GM19452 (cell line): ENCODE measurements at regions not wholly inside any gene's neighbourhood (a gene's known extent, or its start where the extent isn't known, plus 50 kb on each side); places are given as distances from the start of the nearest gene placed in this dataset.
A peak's percentile ranks its signal among the peaks of the same experiment; 100 is the strongest.

Experiments
- ATAC-seq: cut with Tn5 transposase; IDR thresholded peaks from one replicate; pipeline ENCODE4 v1.9.1; 2021; ENCODE audit not compliant: unreplicated experiment

DNA sequence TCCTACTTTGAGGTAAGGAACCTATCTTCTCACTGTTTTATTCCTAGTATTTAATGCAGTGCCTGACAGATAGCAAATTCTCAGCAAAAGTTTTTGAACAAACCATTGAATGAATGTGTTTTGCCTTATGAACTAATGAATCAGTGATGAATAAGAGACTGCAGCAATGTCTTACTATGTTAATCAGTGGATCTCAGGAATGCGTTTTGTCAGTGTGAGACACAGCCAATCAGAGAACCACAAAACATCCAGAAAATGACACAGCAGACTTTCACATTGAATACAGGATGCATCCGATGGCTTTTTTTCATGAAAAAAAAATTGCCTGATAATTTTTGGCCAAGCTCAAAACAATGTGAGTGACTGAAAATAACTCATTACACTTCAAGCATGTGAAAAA lies 270.5 kb downstream of the BMP2 start:
- no peak for ATAC-seq

DNA sequence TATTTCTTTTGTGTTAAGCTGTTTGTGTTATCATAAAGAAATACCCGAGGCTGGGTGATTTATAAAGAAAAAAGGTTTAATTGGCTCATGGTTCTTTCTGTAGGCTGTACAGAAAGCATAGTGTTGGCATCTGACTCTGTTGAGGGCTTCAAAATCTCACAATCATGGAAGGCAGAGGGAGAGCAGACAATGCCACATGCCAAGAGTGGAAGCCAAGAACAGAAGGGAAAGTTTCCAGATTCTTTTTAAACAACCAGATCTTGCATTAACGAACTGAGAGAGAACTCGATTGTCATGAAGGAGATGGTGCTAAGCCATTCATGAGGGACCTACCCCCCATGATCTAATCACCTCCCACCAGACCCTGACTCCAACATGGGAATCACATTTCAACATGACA lies 290.1 kb downstream of the BMP2 start:
- no peak for ATAC-seq

DNA sequence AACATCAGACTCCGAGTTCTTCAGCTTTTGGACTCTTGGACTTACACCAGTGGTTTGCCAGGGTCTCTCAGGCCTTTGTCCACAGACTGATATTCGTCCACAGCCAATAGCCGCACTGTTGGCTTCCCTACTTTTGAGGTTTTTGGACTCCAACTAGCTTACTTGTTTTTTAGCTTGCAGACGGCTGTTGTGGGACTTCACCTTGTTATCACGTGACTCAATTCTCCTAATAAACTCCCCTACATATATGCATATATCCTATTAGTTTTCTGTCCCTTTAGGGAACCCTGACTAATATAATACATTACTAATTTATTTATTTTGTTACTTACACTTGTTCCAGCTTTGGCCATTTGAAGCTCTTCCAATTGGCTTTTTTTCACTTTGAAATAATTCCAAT lies 311.3 kb downstream of the BMP2 start:
- ATAC-seq: no peak

- no peak for ATAC-seq
Measured at GRCh38 chr20:7080472-7080871, 313.0 kb downstream of the BMP2 start.

GRCh38 chr20:7085467-7085866 lies 318.0 kb downstream of the BMP2 start:
- ATAC-seq: no peak

DNA sequence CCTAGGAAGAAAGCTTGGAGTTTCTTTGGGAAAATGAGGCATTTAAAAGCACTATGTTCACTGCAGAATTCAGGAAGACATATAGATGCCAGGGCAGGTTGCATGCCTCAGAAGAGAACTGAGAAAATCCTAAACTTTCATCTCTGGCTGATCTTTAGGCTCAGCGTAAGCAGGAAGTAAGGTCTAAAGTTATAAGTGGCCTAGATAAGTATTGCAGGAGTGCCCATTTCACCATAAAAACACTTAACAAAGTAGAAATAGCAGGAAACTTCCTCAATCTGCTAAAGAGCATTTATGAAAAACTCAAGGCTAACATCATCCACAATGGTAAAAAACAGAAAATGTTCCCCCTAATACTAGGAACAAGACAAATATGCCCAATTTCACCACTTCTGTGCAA lies 320.3 kb downstream of the BMP2 start:
- no peak for ATAC-seq

DNA sequence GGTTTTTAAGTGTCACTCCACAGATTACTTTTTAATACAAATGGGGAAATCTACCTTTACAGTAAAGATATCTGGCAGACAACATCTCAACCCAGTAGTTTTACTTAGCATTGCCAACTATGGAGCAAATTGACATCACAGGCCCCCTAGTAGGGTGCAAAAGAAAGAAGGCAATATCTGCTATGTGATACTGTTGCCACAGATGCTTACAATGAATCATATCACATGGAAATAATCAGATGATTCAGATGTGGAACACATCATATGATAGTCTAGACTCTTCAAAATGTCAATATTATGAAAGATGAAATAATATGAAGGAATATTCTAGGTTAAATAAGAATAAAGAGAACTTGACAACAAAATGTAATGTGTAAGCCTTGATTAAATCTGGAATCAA lies 322.5 kb downstream of the BMP2 start:
- ATAC-seq: no peak

GRCh38 chr20:7090811-7091210 lies 323.3 kb downstream of the BMP2 start:
- no peak for ATAC-seq

GRCh38 chr20:7091655-7092054 lies 324.2 kb downstream of the BMP2 start:
- ATAC-seq: no peak

DNA sequence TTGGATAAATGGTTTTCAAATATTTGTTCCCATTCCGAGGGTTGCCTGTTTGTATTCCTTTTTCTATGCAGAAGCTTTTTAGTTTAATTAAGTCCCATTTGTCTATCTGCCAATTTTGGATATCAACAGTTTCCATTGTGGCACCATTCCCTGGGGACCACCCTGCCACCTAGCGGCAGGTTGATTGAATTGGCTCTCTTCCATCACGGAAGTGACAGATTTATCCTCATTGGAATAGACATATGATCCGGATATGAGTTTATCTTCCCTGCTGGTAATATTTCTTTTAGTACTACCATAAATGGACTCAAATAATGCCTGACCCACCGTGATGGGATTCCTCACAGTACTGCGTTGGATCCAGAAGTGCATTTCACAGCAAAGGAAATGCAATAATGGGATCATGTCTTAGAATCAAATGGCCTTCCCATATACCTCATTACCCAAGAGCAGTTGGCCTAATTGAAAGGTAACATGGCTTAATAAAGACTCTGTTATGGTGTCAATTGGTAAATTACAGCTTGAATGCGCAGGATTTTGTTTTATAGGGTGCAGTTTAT lies 327.0 kb downstream of the BMP2 start:
- ATAC-seq: no peak

DNA sequence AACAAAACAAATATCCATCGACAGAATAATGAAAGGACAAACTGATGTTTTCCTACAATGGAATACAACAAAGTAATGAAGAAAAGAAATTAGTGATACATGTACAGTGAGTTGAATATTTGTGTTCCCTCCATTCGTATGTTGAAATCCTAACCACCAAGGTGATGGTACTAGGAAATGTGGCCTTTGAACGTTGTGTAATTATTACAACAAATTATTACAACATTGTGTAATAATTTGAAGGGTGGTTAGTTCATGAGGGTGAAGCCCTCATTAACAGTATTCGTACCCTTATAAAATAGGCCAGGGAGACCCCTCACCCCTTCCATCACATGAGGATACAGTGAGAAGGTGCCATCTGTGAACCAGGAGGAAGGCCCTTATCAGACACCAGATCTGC lies 339.4 kb downstream of the BMP2 start:
- no peak for ATAC-seq

GRCh38 chr20:7108929-7109328 lies 341.4 kb downstream of the BMP2 start:
- ATAC-seq: no peak

DNA sequence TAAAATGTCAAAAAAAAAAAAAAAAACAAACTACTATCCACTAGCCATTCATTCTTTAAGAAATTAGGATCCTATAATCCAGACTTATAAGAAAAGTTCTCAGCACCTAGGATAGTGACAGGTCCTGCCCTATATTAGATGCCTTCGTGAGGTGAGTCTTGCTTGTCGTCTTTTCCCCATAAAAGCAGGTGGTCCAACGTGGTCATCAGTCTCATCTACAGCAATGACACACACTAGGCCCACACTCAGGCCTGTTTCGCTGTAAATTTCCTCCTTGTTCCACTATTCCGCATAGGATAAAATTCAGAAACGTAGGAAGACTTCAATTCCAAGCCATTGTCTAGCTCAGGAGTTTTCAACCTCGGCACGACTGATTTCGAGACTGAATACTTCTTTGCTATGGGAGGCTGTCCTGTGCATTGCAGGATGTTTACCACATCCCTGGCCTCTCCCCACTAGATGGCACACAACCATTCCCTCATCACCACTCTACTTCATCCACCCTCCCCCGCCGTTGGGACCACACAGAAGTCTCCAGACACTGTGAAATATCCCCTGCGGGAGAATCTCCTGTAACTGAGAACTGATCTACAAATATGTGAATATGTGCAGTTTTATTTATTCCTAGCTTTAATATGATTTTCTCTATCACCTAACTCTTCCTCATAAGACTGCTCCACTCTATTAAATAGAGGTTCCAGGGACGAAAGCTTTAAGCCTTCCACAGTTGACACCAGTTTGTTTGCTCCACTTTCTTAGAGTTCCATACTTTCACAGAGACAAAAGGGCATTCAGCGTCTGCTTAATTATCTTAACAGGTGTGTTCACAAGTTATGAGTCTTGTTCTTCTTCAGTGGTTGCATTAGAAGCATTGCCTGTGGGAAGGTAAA lies 346.3 kb downstream of the BMP2 start:
- ATAC-seq: peak; percentile 82

GRCh38 chr20:7123457-7123856 lies 356.0 kb downstream of the BMP2 start:
- ATAC-seq: no peak

GRCh38 chr20:7124120-7124519 lies 356.6 kb downstream of the BMP2 start:
- ATAC-seq: no peak

- no peak for ATAC-seq
Measured at GRCh38 chr20:7136886-7137285, 369.4 kb downstream of the BMP2 start.

DNA sequence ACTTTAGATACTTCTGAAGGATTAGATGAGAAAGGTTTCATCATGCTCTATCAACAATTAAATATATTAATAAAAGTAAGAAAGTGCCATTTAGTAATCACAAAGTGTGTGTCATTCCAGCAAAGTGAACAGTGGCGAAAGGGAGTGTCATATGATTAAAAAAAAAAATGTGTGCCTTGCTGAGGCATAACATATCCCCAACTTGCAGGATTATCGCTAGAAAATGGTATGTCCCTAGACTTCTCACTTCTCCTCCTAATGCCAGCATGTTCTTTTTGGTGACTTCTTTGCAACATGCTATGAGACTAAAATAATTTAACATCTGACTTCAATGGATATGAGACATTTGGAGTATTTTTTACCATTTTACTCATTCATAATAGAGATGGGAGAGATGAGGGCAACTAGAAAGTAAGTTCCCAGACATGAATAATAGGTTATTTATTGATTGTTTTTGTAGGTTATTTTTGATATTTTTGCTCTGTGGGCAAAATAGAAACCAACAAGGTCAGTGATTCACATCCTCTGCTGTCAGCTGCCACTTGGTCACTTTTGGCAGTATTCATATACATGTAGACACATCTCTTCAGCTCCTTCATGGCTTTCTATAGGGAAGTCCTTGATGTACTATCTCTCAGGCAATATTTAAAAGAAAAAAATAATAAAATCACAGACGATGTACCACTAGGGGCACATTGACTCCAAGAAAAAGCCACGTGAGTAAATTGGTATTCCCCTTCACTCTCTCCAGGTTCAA lies 370.1 kb downstream of the BMP2 start:
- peak; percentile 92 for ATAC-seq

DNA sequence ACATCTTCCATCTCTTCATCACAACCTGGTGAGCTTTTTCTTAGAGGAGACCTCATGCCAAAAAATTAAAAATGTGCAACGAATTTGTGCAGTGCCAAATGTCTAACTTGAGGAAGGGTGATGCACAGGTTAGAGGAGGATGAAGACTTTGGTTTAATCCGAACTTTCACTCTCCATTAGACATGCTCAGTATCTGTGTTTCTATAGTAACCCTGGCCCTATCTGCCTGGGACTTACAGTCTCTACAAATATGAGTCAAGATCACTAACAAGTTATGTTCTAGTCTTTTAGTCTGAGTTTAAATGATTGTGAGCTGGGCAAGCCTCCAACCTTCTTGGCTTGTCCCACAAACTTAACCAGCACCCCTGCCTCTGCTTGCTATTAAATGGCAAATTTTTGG lies 377.0 kb downstream of the BMP2 start:
- ATAC-seq: no peak

DNA sequence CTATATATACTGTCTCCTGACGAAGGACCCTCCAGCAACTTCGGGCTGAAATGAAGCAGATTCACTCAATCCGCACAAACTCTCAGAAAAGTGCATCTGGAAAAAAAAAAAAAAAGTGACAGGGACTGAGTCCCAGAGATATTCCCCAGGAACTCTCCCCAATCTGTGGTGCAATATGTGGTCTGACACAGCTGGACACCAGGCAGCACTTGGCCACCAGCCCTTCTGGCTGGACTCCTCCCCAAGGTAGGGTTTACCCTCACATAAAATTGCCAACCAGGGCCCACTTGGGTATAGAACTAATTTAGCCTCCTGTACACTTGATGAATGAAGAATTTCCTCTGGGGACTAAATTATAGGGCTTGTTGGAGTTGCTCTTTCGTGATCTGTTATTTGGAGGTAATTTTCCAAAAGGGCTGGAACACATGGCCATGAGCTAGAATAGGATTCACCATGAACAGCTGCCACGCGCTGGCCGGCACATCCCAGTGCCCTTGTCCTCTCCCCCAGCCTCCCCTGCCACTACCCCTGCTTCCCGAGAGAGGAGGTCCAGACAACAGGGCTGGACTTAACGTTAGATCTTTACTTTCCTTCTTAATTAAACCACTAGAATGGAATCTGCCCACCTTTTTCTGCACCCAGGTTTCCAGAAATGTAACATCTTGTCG lies 379.2 kb downstream of the BMP2 start:
- no peak for ATAC-seq

DNA sequence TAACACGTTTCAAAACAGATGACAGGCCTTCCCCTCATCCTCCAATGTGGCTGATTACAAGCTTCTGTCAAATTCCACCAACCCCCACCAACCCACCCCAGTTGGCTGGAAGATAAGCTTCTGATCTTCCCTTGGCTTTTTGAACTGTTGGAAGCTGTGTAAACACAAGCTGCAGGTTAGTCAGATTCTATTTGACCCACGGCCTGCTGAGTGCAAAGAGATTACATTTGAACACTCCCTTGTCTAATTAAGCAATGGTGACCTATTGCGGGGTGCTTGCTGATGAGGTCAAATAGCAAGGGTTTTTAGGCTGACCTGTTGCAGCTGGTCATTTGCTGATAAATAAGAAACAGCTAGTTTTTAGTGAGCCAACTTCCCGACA lies 379.7 kb downstream of the BMP2 start:
- no peak for ATAC-seq

- no peak for ATAC-seq
Measured at GRCh38 chr20:7151676-7152470, 384.4 kb downstream of the BMP2 start.
